ENCODE measurements at regions not wholly inside any gene's neighbourhood (a gene's known extent, or its start where the extent isn't known, plus 50 kb on each side); places are given as distances from the start of the nearest gene placed in this dataset.

DNA sequence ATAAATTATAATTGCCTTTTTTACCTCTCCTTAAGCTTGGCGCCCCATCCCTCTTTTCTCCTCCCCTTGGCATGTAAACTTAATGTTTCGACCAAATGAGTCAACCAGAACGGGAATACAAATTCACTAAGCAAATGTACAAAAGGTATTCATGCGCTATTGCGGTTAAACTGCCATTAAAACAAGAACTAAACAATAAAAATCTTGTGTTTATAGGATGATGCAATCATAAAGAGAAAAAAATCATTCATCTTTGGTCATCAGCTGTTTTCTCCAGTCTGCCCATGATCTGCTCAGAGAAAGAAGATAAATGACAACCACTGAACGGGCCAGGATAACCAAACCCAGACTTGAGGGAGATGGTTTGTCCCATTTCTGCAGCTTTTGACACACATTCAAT, 534.2 kb upstream of the PLXNA2 start:
- TF ChIP-seq CTCF (IDR thresholded peaks at IDR 0.05) (no peak), POLR2A (IDR thresholded peaks at IDR 0.05) (no peak), EP300 (IDR thresholded peaks at IDR 0.05) (no peak)
